Activated T-cell treated with anti-CD3 and anti-CD28 coated beads, Interleukin-2, amount 50 U/mL, for 72 hours (primary cell): ENCODE measurements at regions not wholly inside any gene's neighbourhood (a gene's known extent, or its start where the extent isn't known, plus 50 kb on each side); places are given as distances from the start of the nearest gene placed in this dataset.
A peak's percentile ranks its signal among the peaks of the same experiment; 100 is the strongest.

ENCODE experiments used
- ATAC-seq, 2 donors: fragments of 150-1000 bp; cut with Tn5 transposase; replicated peaks in 1 of 2; 2 replicates each; pipeline ENCODE4 v1.10.0; 2021; ENCODE audit warnings: moderate library complexity in 2 of 2, mild to moderate bottlenecking in 1 of 2
- DNase-seq, 2 donors: peaks; one replicate each; pipeline ENCODE4 v3.0.0; 2021 to 2022; ENCODE audit warnings: mixed read lengths in 1 of 2
- H3K27ac Mint-ChIP-seq: one replicate; pipeline ENCODE4 v1.8.0; 2022; ENCODE audit warnings: mild to moderate bottlenecking, moderate library complexity, mixed read lengths
- H3K27me3 Mint-ChIP-seq: one replicate; pipeline ENCODE4 v1.8.0; 2022; ENCODE audit warnings: low read depth, mixed read lengths
- H3K36me3 Mint-ChIP-seq, 2 donors: one replicate each; pipeline ENCODE4 v1.8.0; 2022; ENCODE audit warnings: mixed read lengths in 2 of 2, mild to moderate bottlenecking in 1 of 2; ENCODE audit not compliant: insufficient read depth in 2 of 2
- H3K4me1 Mint-ChIP-seq: one replicate; pipeline ENCODE4 v1.8.0; 2022; ENCODE audit warnings: low read depth, mixed read lengths
- H3K4me3 Mint-ChIP-seq, 2 donors: one replicate each; pipeline ENCODE4 v1.8.0; 2022; ENCODE audit warnings: mild to moderate bottlenecking in 2 of 2, mixed read lengths in 2 of 2, moderate library complexity in 2 of 2
- H3K9me3 Mint-ChIP-seq, 2 donors: one replicate each; pipeline ENCODE4 v1.8.0; 2022; ENCODE audit warnings: mixed read lengths in 2 of 2

DNA sequence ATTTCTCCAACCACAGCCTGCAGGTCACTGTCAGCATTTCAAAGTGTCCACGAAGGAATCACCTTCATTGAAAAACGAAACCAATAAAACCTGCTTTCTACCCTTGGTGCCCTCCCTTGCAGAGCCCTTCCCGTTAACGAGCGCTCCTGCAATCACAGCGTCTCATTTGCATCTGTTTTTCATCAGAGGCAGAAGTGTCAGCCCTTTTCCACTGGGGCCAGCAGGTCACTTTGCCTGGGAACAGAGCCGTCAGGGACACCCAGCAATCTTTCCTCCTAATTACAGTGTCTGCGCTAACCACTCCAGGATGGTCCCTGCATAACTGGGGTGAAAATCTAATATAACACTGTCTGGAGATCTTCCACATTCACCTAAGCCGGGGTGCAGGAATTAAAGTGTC, 85.3 kb downstream of the PSMG1 start:
- no peak for ATAC-seq
- H3K27me3 Mint-ChIP-seq = peaks cover 9% of the 10 kb centered on the region

DNA sequence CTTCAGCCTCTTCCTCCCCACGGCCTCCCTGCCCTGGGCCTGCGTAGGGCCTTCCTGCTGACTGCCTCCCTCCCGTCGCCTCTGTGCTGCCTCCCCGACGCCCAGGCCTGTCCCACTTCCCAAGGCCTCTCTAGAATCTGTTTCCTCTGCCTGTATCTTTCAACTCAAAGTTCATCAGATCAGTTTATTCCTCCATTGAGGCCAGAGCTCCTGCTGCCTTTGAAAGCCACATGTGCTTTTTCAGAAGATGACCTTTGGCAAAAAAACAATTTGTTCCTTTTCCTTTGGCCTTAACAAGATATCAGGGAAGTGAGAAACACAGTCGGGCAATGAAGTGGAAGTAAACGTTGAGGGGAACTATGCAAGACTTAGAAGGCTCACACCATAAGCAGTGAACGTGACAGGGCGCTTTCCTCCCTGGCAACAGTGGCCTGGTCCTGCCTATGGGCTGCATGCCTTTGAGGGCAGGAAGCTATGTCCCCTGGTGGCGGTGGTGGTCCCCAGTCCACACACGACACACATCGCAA, 85.9 kb downstream of the PSMG1 start:
- Mint-ChIP-seq H3K36me3 (no peaks in the 10 kb centered on the region), H3K27ac (no peak overlapping the region), H3K27me3 (peaks cover 8% of the 10 kb centered on the region), H3K9me3 (no peaks in the 10 kb centered on the region), H3K4me3 (no peak overlapping the region), H3K4me1 (no peaks in the 10 kb centered on the region)
- ATAC-seq = no peak
- DNase-seq = no peak

More for the DNA sequence above, 85.3 kb downstream of the PSMG1 start:
- DNase-seq = no peak
- Mint-ChIP-seq H3K9me3 (no peaks in the 10 kb centered on the region), H3K4me3 (no peak overlapping the region), H3K36me3 (no peaks in the 10 kb centered on the region), H3K4me1 (no peaks in the 10 kb centered on the region), H3K27ac (no peak overlapping the region)

DNA sequence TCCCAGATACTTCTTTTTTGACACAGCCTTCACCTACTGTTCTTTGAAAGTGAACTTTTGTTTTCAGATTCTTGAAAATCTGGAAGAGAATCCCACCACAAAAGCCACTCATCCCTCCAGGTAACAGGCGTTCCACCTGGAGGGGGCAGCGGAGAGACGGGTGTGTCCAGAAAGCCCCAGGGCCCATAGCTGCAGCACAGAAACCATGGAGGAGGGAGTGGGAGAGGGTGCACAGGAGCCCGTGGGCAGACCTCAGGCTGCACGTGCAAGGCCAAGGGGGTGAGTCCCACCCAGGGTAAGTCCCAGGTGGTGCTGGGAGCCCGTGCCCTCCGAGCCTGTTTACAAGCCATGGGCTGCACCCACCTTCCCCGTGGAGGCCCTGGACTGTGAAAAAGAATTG, 86.5 kb downstream of the PSMG1 start:
- peaks cover 4% of the 10 kb centered on the region for H3K27me3 Mint-ChIP-seq
- H3K9me3 Mint-ChIP-seq = no peaks in the 10 kb centered on the region
- DNase-seq (no peak), ATAC-seq (no peak)
- no peaks in the 10 kb centered on the region for H3K4me1 Mint-ChIP-seq
- H3K36me3 Mint-ChIP-seq = no peaks in the 10 kb centered on the region
- H3K4me3 Mint-ChIP-seq = no peak overlapping the region
- no peak overlapping the region for H3K27ac Mint-ChIP-seq

DNA sequence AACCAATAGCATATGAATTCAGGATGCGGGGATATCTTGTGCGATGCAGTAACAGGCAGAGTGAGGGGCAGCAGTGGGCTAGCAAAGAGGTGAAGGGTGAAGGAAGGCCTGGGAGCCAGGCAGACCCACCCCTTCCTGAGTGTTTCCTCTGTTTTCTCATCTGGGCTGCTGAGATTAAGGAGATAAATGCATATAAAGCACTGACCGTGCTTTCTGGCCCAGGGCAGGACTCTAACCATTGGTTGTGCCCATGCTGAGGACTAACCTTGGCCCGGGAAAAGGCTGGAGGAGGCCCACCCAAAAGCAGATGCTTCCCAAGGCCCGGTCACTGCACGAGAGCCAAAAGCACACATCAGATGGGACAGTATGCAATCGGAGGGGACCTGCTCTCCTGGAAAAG, 87.6 kb downstream of the PSMG1 start:
- Mint-ChIP-seq H3K4me3 (no peak overlapping the region), H3K4me1 (no peaks in the 10 kb centered on the region), H3K36me3 (no peaks in the 10 kb centered on the region), H3K27me3 (no peaks in the 10 kb centered on the region), H3K27ac (no peak overlapping the region), H3K9me3 (no peaks in the 10 kb centered on the region)
- no peak for DNase-seq
- ATAC-seq = no peak

DNA sequence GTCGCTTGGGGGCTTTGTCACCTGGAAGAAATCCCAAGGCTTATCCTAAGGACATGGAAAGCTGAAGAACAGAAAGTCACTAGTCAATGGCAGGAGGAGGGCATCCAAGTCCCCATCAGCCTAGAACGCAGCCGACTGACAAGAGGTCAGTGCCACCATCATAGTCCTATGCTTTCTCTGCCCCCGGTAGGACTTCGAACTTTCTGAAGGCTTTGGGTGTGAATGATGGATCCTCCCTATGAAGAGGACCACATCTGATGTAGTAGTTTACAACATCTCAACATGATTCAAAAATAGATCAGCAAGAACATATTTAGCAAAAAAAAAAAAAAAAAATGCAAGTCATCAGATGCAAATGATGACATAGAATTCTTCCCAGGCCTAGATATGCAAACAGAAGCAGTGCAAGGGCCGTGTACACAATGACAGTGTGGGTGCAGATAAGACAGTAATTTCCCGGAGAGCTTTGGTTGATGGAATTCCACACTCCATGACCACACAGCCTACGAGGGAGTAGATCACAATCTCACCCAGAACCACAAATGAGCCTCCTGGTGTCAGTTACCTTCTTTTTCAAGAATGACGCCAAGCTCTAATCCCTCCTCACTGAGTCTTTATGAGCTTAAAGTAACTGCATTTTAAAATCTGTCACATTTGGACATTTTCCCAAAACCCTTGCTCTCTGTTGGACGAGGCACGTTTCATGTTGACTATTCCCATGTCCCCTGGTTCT, 88.2 kb downstream of the PSMG1 start:
- Mint-ChIP-seq H3K36me3 (no peaks in the 10 kb centered on the region), H3K4me3 (no peak overlapping the region), H3K27ac (no peak overlapping the region), H3K27me3 (no peaks in the 10 kb centered on the region), H3K9me3 (no peaks in the 10 kb centered on the region), H3K4me1 (no peaks in the 10 kb centered on the region)
- no peak for ATAC-seq
- no peak for DNase-seq

DNA sequence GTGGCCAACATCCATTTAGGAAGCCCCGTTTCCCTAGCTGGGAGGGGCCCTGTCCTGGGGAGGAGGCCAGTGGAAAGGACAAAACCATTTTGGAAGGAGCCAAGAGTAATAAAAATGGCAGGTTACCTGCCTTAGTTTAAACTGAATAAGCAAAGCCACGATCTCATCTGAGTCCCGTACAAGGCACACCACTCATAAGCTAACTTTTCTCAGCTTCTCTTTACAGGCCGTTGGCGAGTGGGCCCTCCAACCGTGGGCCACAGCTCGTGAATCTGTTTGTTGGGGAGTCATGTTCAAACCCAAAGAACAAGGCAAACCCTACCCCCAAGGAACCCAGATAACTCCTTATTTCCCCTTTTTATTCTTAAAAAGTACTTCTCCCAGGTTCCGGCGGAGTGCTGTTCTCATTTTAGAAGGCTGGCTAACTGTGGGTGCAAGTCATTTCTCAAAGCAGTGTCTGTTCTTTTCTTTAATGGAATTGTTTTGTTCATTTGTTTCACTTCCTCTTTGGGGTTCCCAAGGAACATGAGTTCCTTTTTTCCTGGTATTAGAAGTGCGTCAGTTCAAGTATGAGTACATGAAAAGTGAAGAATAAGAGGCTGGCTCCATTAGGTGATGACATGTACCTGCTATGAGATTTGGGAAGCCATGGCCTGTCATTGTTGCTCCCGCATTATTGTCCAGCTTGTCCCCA, 89.0 kb downstream of the PSMG1 start:
- H3K36me3 Mint-ChIP-seq = no peaks in the 10 kb centered on the region

DNA sequence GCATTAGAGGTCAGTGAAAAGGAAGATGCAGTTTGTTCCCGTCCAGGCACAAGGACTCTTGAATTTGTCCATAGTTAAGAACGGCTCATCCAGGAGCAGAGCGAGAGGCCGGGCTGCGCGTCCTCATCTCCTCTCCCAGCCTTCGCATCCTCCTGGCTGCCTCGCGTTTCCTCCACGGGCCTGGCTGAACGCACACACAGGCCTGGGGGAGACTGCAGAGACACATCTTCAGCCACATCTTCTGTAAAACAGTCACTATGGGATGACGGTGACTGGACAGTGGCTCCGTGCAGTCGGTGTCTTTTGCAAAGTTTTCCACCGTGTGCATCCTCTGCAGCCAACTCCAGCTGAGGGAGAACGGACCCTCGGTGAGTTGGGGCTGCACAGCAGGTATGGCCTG, 89.7 kb downstream of the PSMG1 start:
- ATAC-seq (no peak), DNase-seq (no peak)
- no peaks in the 10 kb centered on the region for H3K36me3 Mint-ChIP-seq
- no peak overlapping the region for H3K27ac Mint-ChIP-seq
- no peaks in the 10 kb centered on the region for H3K9me3 Mint-ChIP-seq
- no peak overlapping the region for H3K4me3 Mint-ChIP-seq
- H3K4me1 Mint-ChIP-seq = peaks cover 5% of the 10 kb centered on the region
- H3K27me3 Mint-ChIP-seq = no peaks in the 10 kb centered on the region

More for the DNA sequence above, 89.0 kb downstream of the PSMG1 start:
- ATAC-seq = no peak
- no peaks in the 10 kb centered on the region for H3K27me3 Mint-ChIP-seq
- H3K4me1 Mint-ChIP-seq = no peaks in the 10 kb centered on the region
- no peaks in the 10 kb centered on the region for H3K9me3 Mint-ChIP-seq
- H3K4me3 Mint-ChIP-seq = no peak overlapping the region
- no peak overlapping the region for H3K27ac Mint-ChIP-seq
- DNase-seq = no peak

DNA sequence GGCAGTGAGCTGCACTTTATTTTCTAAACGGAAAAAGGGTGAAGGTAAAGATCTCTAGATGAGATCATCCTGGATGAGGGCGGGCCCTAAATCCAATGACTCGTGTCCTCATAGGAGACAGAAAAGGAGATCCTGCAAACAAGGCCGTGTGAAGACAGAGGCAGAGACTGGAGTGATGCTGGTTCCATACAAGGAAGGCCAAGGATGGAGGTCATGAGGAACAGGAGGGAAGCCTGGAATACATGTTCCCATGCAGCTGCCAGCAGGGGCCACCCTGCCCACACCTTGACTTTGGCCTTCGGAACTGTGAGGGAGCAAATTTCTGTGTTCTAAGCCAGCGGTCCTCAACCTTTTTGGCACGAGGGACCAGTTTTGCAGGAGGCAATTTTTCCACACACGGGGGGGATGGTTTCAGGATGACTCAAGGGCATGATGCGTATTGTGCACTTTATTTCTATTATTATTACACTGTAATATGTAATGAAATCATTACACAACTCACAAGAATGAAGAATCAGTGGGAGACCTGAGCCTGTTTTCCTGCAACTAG, 94.3 kb downstream of the PSMG1 start:
- Mint-ChIP-seq H3K27me3 (no peaks in the 10 kb centered on the region), H3K9me3 (no peaks in the 10 kb centered on the region), H3K4me3 (no peak overlapping the region), H3K27ac (no peak overlapping the region), H3K4me1 (peaks cover 6% of the 10 kb centered on the region), H3K36me3 (no peaks in the 10 kb centered on the region)
- ATAC-seq (peak in 1 of 2 donors; percentile 43), DNase-seq (peak; percentile 4 to 18)

DNA sequence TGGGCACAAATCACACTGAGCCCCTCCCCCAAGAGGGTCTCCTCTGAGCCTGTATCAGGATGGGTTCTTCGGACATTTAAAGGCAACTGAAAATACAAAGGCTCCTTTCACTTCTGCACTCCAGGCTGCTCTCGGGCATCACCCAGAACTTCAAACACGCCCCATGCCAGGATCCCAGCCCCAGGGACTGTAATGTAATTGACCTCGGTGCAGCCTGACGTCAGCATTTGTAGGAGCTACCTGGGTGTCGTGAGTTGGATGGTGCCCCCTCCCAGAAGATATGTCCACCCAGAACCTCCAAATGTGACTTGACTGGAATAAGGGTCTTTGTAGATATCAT, 95.2 kb downstream of the PSMG1 start:
- no peaks in the 10 kb centered on the region for H3K9me3 Mint-ChIP-seq
- ATAC-seq (no peak), DNase-seq (no peak)
- no peaks in the 10 kb centered on the region for H3K27me3 Mint-ChIP-seq
- H3K27ac Mint-ChIP-seq = no peak overlapping the region
- H3K36me3 Mint-ChIP-seq = no peaks in the 10 kb centered on the region
- peaks cover 6% of the 10 kb centered on the region for H3K4me1 Mint-ChIP-seq
- H3K4me3 Mint-ChIP-seq = no peak overlapping the region

DNA sequence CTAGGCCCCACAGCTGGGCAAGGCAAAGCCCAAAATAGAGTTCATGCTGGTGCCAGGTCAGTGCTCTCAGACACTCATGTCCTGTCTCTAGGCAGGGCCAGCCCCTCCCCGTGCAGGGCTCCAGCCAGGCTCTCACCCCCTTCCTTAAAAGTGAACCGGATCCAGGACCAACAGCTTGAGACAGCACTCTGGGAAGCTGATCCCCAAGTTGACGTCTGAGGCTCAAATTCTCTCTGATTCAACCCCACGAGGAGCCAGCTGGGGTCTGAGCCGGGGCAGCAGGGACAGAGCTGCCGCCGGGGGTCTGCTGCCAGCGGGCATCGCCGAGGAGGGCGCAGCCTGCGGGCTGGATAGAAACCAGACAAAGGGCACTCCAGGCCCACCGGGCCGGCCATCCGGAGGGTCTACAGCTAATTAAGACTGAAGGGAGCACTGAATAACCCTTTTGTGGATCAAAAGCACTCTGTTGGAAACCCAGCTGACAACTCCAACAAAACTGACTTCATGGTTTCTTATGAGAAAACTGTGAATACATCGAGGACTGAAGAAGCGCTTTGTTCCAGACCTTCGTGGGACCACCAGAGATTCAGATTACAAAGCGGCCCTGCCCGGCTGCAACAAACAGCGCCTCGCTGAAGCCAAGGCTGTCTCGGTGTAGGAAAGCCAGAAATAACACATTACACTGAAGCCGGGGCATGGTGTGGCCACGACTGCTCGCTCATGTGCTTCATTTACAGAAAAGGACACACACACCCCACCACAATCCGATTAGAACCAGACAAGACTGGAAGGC, 95.8 kb downstream of the PSMG1 start:
- Mint-ChIP-seq H3K9me3 (no peaks in the 10 kb centered on the region), H3K4me3 (no peak overlapping the region), H3K36me3 (no peaks in the 10 kb centered on the region), H3K27ac (no peak overlapping the region), H3K4me1 (peaks cover 6% of the 10 kb centered on the region), H3K27me3 (no peaks in the 10 kb centered on the region)
- ATAC-seq (no peak), DNase-seq (no peak)

DNA sequence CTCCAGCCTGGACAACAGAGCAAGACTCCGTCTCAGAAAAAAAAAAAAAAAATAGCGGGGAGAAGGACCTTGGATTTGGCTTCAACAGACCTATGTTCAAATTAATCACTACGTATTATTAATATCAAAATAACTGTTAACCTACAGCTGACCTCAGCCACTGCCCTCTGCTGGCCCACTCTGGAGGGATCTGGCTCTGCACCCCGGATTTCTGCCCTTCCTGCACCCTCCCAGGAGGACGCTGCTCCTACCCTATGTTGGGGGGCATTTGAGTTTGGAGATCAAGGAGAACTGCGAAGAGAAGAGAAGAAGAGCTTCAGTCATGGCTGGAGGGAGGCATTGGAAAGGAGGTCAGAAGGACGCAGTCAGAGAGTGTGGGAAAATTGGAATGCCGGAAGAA, 96.7 kb downstream of the PSMG1 start:
- Mint-ChIP-seq H3K27me3 (peaks cover under 1% of the 10 kb centered on the region), H3K4me1 (peaks cover 6% of the 10 kb centered on the region)
- no peak for DNase-seq

DNA sequence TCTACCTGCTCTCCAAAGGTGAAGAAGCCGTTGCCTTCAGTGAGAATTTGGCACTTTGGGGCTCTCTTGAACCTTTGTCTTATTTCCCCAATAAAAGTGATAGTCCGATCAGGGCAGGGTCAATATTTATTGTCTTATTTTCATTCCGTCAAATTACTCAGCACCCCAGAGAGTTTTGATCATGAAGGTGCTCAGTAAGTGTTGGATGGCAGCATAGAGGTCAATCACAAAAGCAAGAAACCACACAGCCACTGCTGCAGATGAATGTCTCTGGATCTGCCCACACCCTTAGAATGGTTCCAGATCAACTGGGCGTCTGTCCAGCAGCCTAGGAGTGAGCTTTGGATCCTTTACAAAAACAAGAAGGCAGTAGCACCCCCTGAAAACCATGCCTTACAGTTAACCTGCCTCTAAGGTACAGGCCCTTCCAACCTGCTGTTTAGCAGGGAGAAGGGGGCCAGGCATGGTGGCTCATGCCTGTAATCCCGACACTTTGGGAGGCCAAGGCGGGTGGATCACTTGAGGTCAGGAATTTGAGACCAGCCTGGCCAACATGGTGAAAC, 97.3 kb downstream of the PSMG1 start:
- DNase-seq (no peak), ATAC-seq (no peak)
- Mint-ChIP-seq H3K4me1 (peaks cover 6% of the 10 kb centered on the region), H3K4me3 (no peak overlapping the region), H3K9me3 (no peaks in the 10 kb centered on the region), H3K27me3 (peaks cover 7% of the 10 kb centered on the region), H3K27ac (no peak overlapping the region), H3K36me3 (no peaks in the 10 kb centered on the region)

More for the DNA sequence above, 96.7 kb downstream of the PSMG1 start:
- no peaks in the 10 kb centered on the region for H3K9me3 Mint-ChIP-seq
- H3K27ac Mint-ChIP-seq = no peak overlapping the region
- ATAC-seq = no peak
- no peak overlapping the region for H3K4me3 Mint-ChIP-seq
- no peaks in the 10 kb centered on the region for H3K36me3 Mint-ChIP-seq
